ENCODE measurements at regions not wholly inside any gene's neighbourhood (a gene's known extent, or its start where the extent isn't known, plus 50 kb on each side); places are given as distances from the start of the nearest gene placed in this dataset.
A peak's percentile ranks its signal among the peaks of the same experiment; 100 is the strongest.
"Not testable (repeated sequence)": the region's sequence is repeated elsewhere in the genome, so short reads cannot be mapped to it uniquely, and the experiment has no call there.

GRCh38 chr6:27726619-27727023, 185.6 kb downstream of the OR2B2 start:
- DNase-seq: no peak

GRCh38 chr6:27720607-27721580, 191.3 kb downstream of the OR2B2 start:
- no peak for DNase-seq

GRCh38 chr6:27719039-27719438, 193.2 kb downstream of the OR2B2 start:
- not testable (repeated sequence) for DNase-seq

GRCh38 chr6:27706431-27706830, 205.8 kb downstream of the OR2B2 start:
- DNase-seq: no peak

- no peak for DNase-seq
Measured at GRCh38 chr6:27700337-27700736, 211.9 kb downstream of the OR2B2 start.

GRCh38 chr6:27694547-27694874, 217.7 kb downstream of the OR2B2 start:
- no peak for DNase-seq

- DNase-seq: peak; percentile 16
Measured at GRCh38 chr6:27693766-27694546, 218.2 kb downstream of the OR2B2 start.

GRCh38 chr6:27692133-27692532, 219.2 kb upstream of the ZNF184 start:
- not testable (repeated sequence) for DNase-seq

- peak; percentile 82 for DNase-seq
Measured at GRCh38 chr6:27688014-27688586, 215.2 kb upstream of the ZNF184 start.

GRCh38 chr6:27687154-27688013, 214.5 kb upstream of the ZNF184 start:
- DNase-seq: peak; percentile 83

GRCh38 chr6:27685279-27685678, 212.4 kb upstream of the ZNF184 start:
- DNase-seq: no peak

GRCh38 chr6:27684264-27685211, 211.6 kb upstream of the ZNF184 start:
- DNase-seq: no peak

GRCh38 chr6:27679964-27680694, 207.2 kb upstream of the ZNF184 start:
- DNase-seq: no peak

GRCh38 chr6:27679308-27679963, 206.5 kb upstream of the ZNF184 start:
- DNase-seq: no peak

- no peak for DNase-seq
Measured at GRCh38 chr6:27678469-27678868, 205.6 kb upstream of the ZNF184 start.

- no peak for DNase-seq
Measured at GRCh38 chr6:27674882-27675281, 202.0 kb upstream of the ZNF184 start.

GRCh38 chr6:27672113-27672799, 199.4 kb upstream of the ZNF184 start:
- peak; percentile 84 for DNase-seq

- DNase-seq: peak; percentile 46
Measured at GRCh38 chr6:27669624-27670301, 196.9 kb upstream of the ZNF184 start.

- peak; percentile 37 for DNase-seq
Measured at GRCh38 chr6:27669295-27669623, 196.4 kb upstream of the ZNF184 start.

Data from NCI-H1105 (cell line).